ENCODE measurements at regions not wholly inside any gene's neighbourhood (a gene's known extent, or its start where the extent isn't known, plus 50 kb on each side); places are given as distances from the start of the nearest gene placed in this dataset.

DNA sequence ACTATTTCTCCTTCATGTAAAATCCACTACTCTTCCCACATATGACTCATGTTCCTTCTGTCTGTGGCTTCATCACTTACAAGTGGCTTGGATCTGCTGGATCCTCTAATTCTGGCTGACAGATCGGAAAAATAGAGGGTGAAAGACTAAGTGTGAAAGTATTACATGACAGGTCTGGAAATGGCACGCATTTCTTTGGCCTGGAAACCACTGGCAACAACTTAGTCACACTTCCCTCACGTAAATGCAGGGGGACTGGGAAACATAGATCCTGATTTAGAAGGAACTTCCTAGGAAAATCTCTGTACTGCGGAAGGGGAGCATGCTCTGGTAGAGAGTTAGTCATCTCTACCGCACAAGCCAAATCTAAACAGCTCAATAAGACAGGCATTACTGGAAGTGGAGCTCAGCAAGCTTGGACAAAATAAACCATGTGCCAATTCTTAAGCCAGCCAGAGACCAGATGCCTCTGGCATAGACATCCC is 305.4 kb upstream of the PTBP2 start:
- no peak for TF ChIP-seq CTCF (IDR thresholded peaks at IDR 0.05)
- TF ChIP-seq EP300 (IDR thresholded peaks at IDR 0.05) = peak in 1 of 4 donors; percentile 4

Data from upper lobe of left lung (tissue), 4 donors.